BJ (cell line): ENCODE measurements at regions not wholly inside any gene's neighbourhood (a gene's known extent, or its start where the extent isn't known, plus 50 kb on each side); places are given as distances from the start of the nearest gene placed in this dataset.

Experiments used
- CTCF ChIA-PET: fragments of 350-600 bp; formaldehyde crosslinking; extraction: SDS; loops from one replicate; lab custom pipeline; 2021; ENCODE audit warnings: antibody characterized with exemption, inconsistent platforms; lab: Yijun Ruan, JAX
- POLR2A ChIA-PET: fragments of 300-600 bp; sonication (Branson Sonifier 250); formaldehyde crosslinking; extraction: SDS; loops from one replicate; lab custom pipeline; 2021; ENCODE audit warnings: antibody characterized with exemption; lab: Charles Lee
- DNase-seq: peaks from one replicate; pipeline ENCODE4 v3.0.0-alpha.2; 2011; ENCODE audit warnings: low read depth
- H3K27me3 ChIP-seq: 2 replicates; pipeline ENCODE4 v1.6.0; 2011; ENCODE audit warnings: low read length; ENCODE audit not compliant: control insufficient read depth, insufficient read depth
- H3K36me3 ChIP-seq: 2 replicates; pipeline ENCODE4 v1.5.1; 2011; ENCODE audit warnings: low read length; ENCODE audit not compliant: control insufficient read depth, insufficient read depth
- H3K4me3 ChIP-seq: 2 replicates; pipeline ENCODE4 v1.5.1; 2011; ENCODE audit warnings: low read depth, mild to moderate bottlenecking, control low read depth, low read length
- CTCF ChIP-seq: IDR thresholded peaks from 2 replicates; pipeline ENCODE4 v1.5.1; 2011; ENCODE audit warnings: low read depth, mild to moderate bottlenecking, control low read depth, inconsistent platforms, low read length, moderate library complexity; ENCODE audit not compliant: insufficient read depth

DNA sequence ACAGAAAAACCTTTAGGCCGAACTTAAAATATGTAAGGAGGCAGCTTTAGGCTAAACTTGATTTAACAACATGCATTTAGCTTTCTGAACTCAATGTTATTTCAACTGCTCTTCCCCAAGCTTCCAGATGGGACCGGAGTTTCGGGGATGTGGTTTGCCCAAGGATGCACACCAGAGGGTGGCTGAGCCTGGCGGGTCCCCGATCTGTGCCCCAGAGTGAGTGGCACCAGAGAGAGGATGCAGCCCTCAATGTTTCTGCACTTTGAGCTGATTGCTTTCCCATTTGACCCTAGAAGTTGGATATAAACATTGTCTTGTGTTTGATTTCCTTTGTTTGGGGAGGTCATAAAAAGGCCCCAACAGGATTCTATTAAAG lies 348.0 kb upstream of the TNRC6C start:
- Histone ChIP-seq H3K27me3 (peaks cover 6% of the 10 kb centered on the region; the same call in 1 of the 2 replicates), H3K36me3 (no peaks in the 10 kb centered on the region), H3K4me3 (no peak overlapping the region)
- ChIA-PET CTCF (no interaction called here), POLR2A (no interaction called here)
- TF ChIP-seq CTCF, result no peak
- no peak for DNase-seq

GRCh38 chr17:77610972-77611521 lies 347.5 kb upstream of the TNRC6C start:
- CTCF ChIA-PET, result no interaction called here

GRCh38 chr17:77611791-77612502 lies 346.6 kb upstream of the TNRC6C start:
- no peak for TF ChIP-seq CTCF

More at GRCh38 chr17:77610972-77611521, 347.5 kb upstream of the TNRC6C start:
- peak; percentile 35 for DNase-seq
- POLR2A ChIA-PET, result no interaction called here
- H3K4me3 ChIP-seq, result no peak overlapping the region
- peaks cover 6% of the 10 kb centered on the region; the same call in 1 of the 2 replicates for H3K27me3 ChIP-seq
- no peaks in the 10 kb centered on the region for H3K36me3 ChIP-seq
- no peak for TF ChIP-seq CTCF

DNA sequence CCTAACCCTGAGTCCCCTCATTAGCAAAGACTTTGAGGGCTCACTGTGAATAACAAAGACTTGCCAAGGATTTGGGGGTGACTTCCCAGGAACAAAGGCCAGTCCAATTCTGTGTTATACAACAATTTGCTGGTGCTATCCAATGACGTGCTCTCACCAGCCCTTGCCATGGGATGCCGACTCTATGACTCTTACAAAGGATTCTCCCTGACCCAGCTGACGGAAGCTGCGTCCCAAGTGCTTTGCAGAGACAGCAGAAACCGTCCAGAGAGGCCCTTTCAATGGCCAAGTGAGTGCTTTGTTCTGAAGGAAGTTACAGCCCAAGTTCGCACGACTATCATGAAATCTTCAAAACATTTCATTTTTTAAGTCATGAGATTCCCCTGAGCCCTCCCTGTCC lies 345.3 kb upstream of the TNRC6C start:
- CTCF ChIA-PET, result no interaction called here
- 0 out of 2 replicates have a peak, but pooled peaks cover 6% of the 10 kb centered on the region for H3K27me3 ChIP-seq
- DNase-seq, result no peak
- H3K4me3 ChIP-seq, result no peak overlapping the region
- no peaks in the 10 kb centered on the region for H3K36me3 ChIP-seq
- no peak for TF ChIP-seq CTCF
- POLR2A ChIA-PET, result no interaction called here

More at GRCh38 chr17:77611791-77612502, 346.6 kb upstream of the TNRC6C start:
- CTCF ChIA-PET, result no interaction called here
- no peaks in the 10 kb centered on the region for H3K36me3 ChIP-seq
- POLR2A ChIA-PET, result no interaction called here
- H3K27me3 ChIP-seq, result peaks cover 6% of the 10 kb centered on the region; the same call in 1 of the 2 replicates
- H3K4me3 ChIP-seq, result no peak overlapping the region
- no peak for DNase-seq

- Histone ChIP-seq H3K36me3 (no peaks in the 10 kb centered on the region), H3K4me3 (no peak overlapping the region), H3K27me3 (0 out of 2 replicates have a peak, but pooled peaks cover 6% of the 10 kb centered on the region)
- no peak for TF ChIP-seq CTCF
- no peak for DNase-seq
- ChIA-PET POLR2A (no interaction called here), CTCF (no interaction called here)
Measured at GRCh38 chr17:77613627-77614026, 344.9 kb upstream of the TNRC6C start.
